Fibroblast of mammary gland (primary cell): ENCODE measurements at regions not wholly inside any gene's neighbourhood (a gene's known extent, or its start where the extent isn't known, plus 50 kb on each side); places are given as distances from the start of the nearest gene placed in this dataset.

Source experiments
- DNase-seq: peaks from one replicate; pipeline ENCODE4 v3.0.0-alpha.2; 2010; ENCODE audit warnings: low read depth
- H3K4me3 ChIP-seq: 2 replicates; pipeline ENCODE4 v1.5.1; 2011; ENCODE audit warnings: low read depth, mild to moderate bottlenecking, low read length, moderate library complexity; ENCODE audit not compliant: control insufficient read depth
- CTCF ChIP-seq: conservative IDR thresholded peaks from 2 replicates; pipeline ENCODE4 v1.5.1; 2011; ENCODE audit warnings: low read depth, low read length, inconsistent platforms; ENCODE audit not compliant: control insufficient read depth, insufficient read depth

GRCh38 chr2:126748188-126748760 lies 92.3 kb downstream of the GYPC start:
- no peak for DNase-seq
- no peak overlapping the region for H3K4me3 ChIP-seq
- no peak for TF ChIP-seq CTCF

DNA sequence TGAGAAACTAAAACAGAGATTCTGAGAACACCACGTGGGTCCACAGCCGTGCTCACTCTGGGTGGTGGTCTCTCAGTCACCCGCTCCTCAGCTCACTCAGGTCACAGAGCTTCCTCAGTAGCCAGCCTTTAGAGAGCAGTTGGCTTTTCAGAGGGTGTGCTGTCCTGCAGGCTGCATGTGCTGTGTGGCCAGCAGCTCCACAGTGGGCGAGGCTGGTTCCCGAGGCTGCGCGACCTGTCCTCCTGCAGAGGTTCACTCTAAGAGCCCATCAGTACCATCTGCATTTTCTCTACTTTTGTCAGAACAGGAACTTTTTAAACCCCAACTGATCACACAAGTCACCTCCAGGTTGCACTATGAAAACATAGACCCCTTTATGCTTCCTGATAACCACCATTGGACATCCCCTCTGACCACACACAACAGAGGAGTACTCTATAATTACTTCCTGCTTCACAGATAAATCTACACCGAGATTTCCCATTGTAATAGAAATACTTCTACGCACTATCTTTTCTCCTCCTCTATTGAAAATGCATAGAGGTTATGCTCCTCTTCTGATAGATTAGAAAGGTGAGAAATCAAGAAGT lies 93.1 kb downstream of the GYPC start:
- H3K4me3 ChIP-seq = no peak overlapping the region
- DNase-seq = no peak
- TF ChIP-seq CTCF = no peak

DNA sequence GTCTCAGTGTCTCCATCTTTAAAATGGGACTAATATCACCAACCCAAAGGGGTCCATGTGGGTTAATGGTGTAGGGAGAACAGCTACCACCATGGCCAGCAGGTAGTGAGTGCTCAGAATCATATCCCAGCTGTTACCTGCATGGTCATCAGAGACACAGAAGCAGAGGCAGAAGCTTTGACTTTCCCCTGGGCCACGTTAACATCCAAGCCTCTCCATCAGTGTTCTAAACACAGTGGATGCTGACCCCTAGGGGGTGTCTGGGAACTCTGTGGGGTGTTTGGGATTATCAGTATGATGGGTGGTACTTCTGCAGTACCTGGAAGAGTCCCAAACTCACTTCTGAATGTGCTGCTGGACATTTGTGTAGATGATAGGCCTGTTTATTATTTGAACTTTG lies 93.6 kb downstream of the GYPC start:
- peak; percentile 13 for TF ChIP-seq CTCF
- DNase-seq = peak; percentile 3
- no peak overlapping the region for H3K4me3 ChIP-seq

- TF ChIP-seq CTCF = no peak
- H3K4me3 ChIP-seq = no peak overlapping the region
- DNase-seq = no peak
These were observed 94.5 kb downstream of the GYPC start for GRCh38 chr2:126750506-126750905.

DNA sequence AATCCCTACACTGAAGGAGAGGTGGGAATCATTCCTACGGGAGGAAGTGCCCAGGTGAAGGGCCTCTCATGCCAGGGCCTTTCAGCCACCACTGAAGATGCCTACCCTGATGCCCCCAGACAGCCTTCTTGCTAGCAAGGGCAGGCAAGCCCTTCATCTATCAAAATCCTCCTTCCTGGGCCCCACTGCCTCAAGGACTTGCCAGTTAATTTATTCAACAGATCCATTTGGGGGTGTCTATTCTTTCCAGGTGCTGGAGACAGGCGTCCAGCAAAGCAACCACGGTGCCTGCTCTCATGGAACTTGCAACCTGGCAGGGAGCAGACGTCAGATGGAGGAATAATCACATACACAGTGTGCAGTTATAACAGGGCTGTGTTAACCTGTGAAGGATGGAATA lies 95.5 kb downstream of the GYPC start:
- no peak overlapping the region for H3K4me3 ChIP-seq
- no peak for DNase-seq
- no peak for TF ChIP-seq CTCF

DNA sequence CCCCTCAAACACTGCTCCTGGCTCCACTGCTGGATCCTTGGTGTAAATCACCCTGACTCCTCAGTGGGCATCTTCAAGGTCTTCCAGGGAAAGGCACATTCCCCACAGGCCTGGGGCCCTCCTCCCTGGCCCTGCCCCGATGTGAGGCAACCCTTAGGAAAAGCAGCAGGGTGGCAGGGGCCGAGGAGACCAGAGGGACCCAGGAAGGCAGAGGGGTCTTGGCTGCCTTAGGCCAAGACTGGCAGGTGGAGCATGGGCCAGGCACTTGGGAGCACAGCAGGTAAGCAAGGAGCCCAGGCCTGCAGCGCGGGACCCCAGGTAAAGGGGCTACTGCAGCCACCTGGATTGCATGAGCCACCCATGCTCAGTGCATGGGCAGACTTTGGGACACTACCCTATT lies 96.9 kb downstream of the GYPC start:
- TF ChIP-seq CTCF = no peak
- DNase-seq = no peak

More for the DNA sequence above, 96.9 kb downstream of the GYPC start:
- H3K4me3 ChIP-seq = no peak overlapping the region
